Trophoblast cell (in vitro differentiated cells and primary cell): ENCODE measurements at regions not wholly inside any gene's neighbourhood (a gene's known extent, or its start where the extent isn't known, plus 50 kb on each side); places are given as distances from the start of the nearest gene placed in this dataset.

Experiments used
- DNase-seq, 2 donors: peaks; one replicate each; pipeline ENCODE4 v3.0.0-alpha.2; 2016
- H2AFZ ChIP-seq: 2 replicates; pipeline ENCODE4 v1.6.1; 2013; ENCODE audit warnings: low read length, moderate library complexity, mild to moderate bottlenecking; ENCODE audit not compliant: insufficient read depth, poor library complexity
- H2AK5ac ChIP-seq: 2 replicates; pipeline ENCODE4 v1.6.1; 2013; ENCODE audit warnings: mild to moderate bottlenecking, low read length
- H2BK120ac ChIP-seq: 2 replicates; pipeline ENCODE4 v1.6.1; 2013; ENCODE audit warnings: low read length, mild to moderate bottlenecking, moderate library complexity; ENCODE audit not compliant: insufficient read depth, poor library complexity
- H2BK12ac ChIP-seq: 2 replicates; pipeline ENCODE4 v1.6.1; 2013; ENCODE audit warnings: mild to moderate bottlenecking, low read length, moderate library complexity
- H2BK5ac ChIP-seq: 2 replicates; pipeline ENCODE4 v1.6.1; 2013; ENCODE audit warnings: low read length, low read depth, moderate library complexity, mild to moderate bottlenecking; ENCODE audit not compliant: poor library complexity
- H3K14ac ChIP-seq: 2 replicates; pipeline ENCODE4 v1.6.1; 2013; ENCODE audit warnings: mild to moderate bottlenecking, low read length
- H3K18ac ChIP-seq: 2 replicates; pipeline ENCODE4 v1.6.1; 2013; ENCODE audit warnings: mild to moderate bottlenecking, low read length
- H3K23ac ChIP-seq: 2 replicates; pipeline ENCODE4 v1.6.1; 2013; ENCODE audit warnings: low read length
- H3K27ac ChIP-seq: 2 replicates; pipeline ENCODE4 v1.5.1; 2013; ENCODE audit warnings: low read depth, mild to moderate bottlenecking, inconsistent platforms, low read length, moderate library complexity
- H3K27me3 ChIP-seq: 2 replicates; pipeline ENCODE4 v1.6.1; 2013; ENCODE audit warnings: inconsistent platforms, mild to moderate bottlenecking, low read length, moderate library complexity; ENCODE audit not compliant: insufficient read depth
- H3K36me3 ChIP-seq, 2 experiments: 1 replicate in 1 of 2; 2 replicates in 1 of 2; pipeline ENCODE4 v1.6.1; 2013; ENCODE audit warnings: low read length in 2 of 2, mild to moderate bottlenecking in 2 of 2, moderate library complexity in 1 of 2; ENCODE audit not compliant: insufficient read depth in 2 of 2, control insufficient read depth in 1 of 2
- H3K4ac ChIP-seq: 2 replicates; pipeline ENCODE4 v1.6.1; 2013; ENCODE audit warnings: low read depth, mild to moderate bottlenecking, low read length, moderate library complexity
- H3K4me1 ChIP-seq, 2 experiments: 1 replicate in 1 of 2; 2 replicates in 1 of 2; pipeline ENCODE4 v1.6.1; 2013; ENCODE audit warnings: low read length in 2 of 2, mild to moderate bottlenecking in 2 of 2, moderate library complexity in 1 of 2; ENCODE audit not compliant: insufficient read depth in 2 of 2, control insufficient read depth in 1 of 2
- H3K4me2 ChIP-seq: 2 replicates; pipeline ENCODE4 v1.6.1; 2013; ENCODE audit warnings: inconsistent platforms, mild to moderate bottlenecking, low read length, moderate library complexity
- H3K4me3 ChIP-seq: 2 replicates; pipeline ENCODE4 v1.5.1; 2013; ENCODE audit warnings: mild to moderate bottlenecking, low read depth, low read length, inconsistent platforms
- H3K79me1 ChIP-seq: one replicate; pipeline ENCODE4 v1.6.1; 2013; ENCODE audit warnings: low read length
- H3K79me2 ChIP-seq: 2 replicates; pipeline ENCODE4 v1.6.1; 2013; ENCODE audit warnings: low read length, mild to moderate bottlenecking; ENCODE audit not compliant: control insufficient read depth, insufficient read depth, poor library complexity
- H3K9ac ChIP-seq: 2 replicates; pipeline ENCODE4 v1.6.1; 2013; ENCODE audit warnings: mild to moderate bottlenecking, low read length
- H3K9me3 ChIP-seq: 2 replicates; pipeline ENCODE4 v1.6.1; 2013; ENCODE audit warnings: low read depth, mild to moderate bottlenecking, control low read depth, inconsistent platforms, low read length; ENCODE audit not compliant: insufficient read depth
- H4K12ac ChIP-seq: 2 replicates; pipeline ENCODE4 v1.6.1; 2013; ENCODE audit warnings: low read depth, mild to moderate bottlenecking, low read length, moderate library complexity
- H4K8ac ChIP-seq: 2 replicates; pipeline ENCODE4 v1.6.1; 2013; ENCODE audit warnings: low read depth, mild to moderate bottlenecking, low read length, moderate library complexity
- H4K91ac ChIP-seq: one replicate; pipeline ENCODE4 v1.6.1; 2013; ENCODE audit warnings: low read depth, mild to moderate bottlenecking, low read length, moderate library complexity
- WGBS: extraction: QIAGEN DNeasy Blood & Tissue Kit; methylation state at CpG from one replicate; pipeline ENCODE4 v1.1.7; 2013; ENCODE audit warnings: missing lambda C conversion rate; ENCODE audit not compliant: insufficient read length, insufficient coverage; ENCODE audit errors: extremely low coverage; 5-methylcytosine and 5-hydroxymethylcytosine counted together

DNA sequence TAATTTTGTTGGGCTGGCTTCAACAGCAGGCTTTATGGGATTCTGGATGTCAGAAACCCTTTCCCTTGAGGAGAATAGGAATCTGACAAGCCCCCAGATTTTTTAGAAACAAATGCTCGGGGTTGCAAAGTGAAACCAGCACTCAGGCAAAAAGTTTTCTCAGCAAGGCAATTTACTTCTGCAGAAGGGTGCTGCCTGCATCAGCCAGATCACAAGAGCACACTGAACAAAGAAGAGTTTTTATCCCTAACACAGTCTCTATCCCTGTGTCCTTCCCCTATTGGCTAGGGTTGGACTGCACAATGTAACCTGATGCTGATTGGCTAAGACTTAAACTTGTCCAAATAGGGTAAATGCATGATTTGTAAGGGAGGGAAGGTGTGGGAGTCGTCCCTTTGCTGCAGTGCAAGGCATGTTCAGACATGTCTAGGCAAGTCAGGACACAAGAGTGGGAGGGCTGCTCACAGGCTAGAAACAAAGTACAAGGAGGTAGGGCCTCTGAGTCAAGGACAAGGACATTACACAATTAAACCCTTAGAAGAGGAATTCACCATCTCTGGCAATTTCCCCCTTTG lies 175.8 kb downstream of the CCNG2 start:
- no peak for DNase-seq
- Histone ChIP-seq H2BK120ac (no peak overlapping the region), H3K79me2 (no peaks in the 10 kb centered on the region), H4K12ac (no peak overlapping the region), H3K27me3 (no peaks in the 10 kb centered on the region), H2AFZ (no peak overlapping the region), H4K8ac (no peak overlapping the region), H3K23ac (no peak overlapping the region), H3K36me3 (no peaks in the 10 kb centered on the region), H3K4ac (no peak overlapping the region), H3K27ac (no peak overlapping the region), H3K79me1 (no peaks in the 10 kb centered on the region), H3K18ac (no peak overlapping the region), H3K9ac (no peak overlapping the region), H3K4me2 (no peak overlapping the region), H3K9me3 (peaks cover 13% of the 10 kb centered on the region), H2AK5ac (no peak overlapping the region), H2BK5ac (no peak overlapping the region), H3K14ac (no peak overlapping the region), H3K4me1 (no peaks in the 10 kb centered on the region), H3K4me3 (no peak overlapping the region), H2BK12ac (no peak overlapping the region), H4K91ac (no peak overlapping the region)
- WGBS: no CpG with 5 or more reads among the region's 2 CpGs

DNA sequence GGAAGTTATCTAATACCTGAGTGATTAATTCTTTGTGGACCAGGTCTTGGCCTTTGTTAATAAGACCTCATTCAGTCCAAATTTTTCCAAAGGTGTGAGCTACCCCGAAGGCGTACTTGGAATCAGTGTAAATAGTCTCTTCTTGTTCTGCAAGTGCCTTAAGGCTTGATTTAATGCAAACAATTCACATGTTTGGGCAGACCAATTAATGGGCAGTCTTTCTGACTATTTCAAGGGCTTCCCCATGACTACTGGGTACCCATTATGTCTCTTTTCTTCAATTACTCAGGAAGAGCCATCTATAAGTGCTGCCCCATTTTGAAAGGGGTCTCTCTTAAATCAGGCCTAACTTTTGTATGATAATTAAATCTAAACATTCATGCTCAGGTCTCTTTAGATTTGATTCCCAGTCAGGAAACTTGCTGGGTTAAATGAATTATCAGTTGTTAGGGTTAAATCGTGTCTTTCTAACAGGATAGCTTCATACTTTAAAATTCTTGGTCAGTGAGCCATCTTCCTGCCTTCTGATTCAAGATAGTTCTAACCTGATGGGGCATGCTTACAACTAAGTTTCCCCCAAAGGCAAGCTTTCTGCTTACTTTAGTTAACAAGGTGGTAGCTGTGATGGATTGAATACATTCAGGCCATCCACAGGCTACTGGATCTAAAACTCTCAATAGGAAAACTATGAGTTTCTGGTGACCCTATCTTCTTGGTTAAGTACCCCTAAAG lies 179.6 kb downstream of the CCNG2 start:
- no peaks in the 10 kb centered on the region for H3K36me3 ChIP-seq
- WGBS: no CpG with 5 or more reads among the region's 3 CpGs
- H4K91ac ChIP-seq: no peak overlapping the region
- no peak overlapping the region for H3K23ac ChIP-seq
- H3K18ac ChIP-seq: no peak overlapping the region
- H3K4me2 ChIP-seq: no peak overlapping the region
- H3K14ac ChIP-seq: no peak overlapping the region
- no peak for DNase-seq
- no peak overlapping the region for H4K8ac ChIP-seq
- no peak overlapping the region for H2BK120ac ChIP-seq
- no peaks in the 10 kb centered on the region for H3K79me2 ChIP-seq
- no peaks in the 10 kb centered on the region for H3K79me1 ChIP-seq
- H2AK5ac ChIP-seq: no peak overlapping the region
- H3K9ac ChIP-seq: no peak overlapping the region
- H2BK12ac ChIP-seq: no peak overlapping the region
- peaks cover 11% of the 10 kb centered on the region for H3K9me3 ChIP-seq
- no peak overlapping the region for H2AFZ ChIP-seq
- no peak overlapping the region for H4K12ac ChIP-seq
- no peaks in the 10 kb centered on the region for H3K27me3 ChIP-seq
- no peak overlapping the region for H3K4me3 ChIP-seq
- no peak overlapping the region for H3K27ac ChIP-seq
- no peaks in the 10 kb centered on the region for H3K4me1 ChIP-seq
- no peak overlapping the region for H3K4ac ChIP-seq
- no peak overlapping the region for H2BK5ac ChIP-seq

DNA sequence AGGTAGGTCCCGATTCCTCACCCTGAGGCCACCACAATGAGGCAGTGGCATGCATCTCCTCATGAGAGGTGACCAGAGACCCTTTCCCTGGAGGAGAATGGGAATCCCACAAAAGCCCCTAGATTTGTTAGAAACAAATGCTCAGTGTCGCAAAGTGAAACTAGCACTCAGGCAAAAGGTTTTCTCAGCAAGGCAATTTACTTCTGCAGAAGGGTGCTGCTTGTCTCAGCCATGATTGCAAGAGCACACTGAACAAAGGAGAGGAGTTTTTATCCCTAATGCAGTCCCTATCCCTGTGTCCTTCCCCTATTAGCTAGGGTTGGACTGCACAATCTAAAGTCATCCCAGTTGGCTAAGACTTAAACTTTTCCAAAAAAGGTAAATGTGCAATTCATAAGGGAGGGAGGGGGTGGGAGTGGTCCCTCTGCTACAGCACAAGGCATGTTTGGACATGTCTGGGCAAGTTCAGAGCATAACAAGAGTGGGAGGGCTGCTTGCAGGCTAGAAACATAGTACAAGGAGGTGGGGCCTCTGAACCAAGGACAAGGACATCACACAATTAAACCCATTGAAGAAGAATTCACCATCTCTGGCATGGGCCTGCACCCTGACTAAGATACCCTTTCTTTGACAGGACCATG lies 185.3 kb downstream of the CCNG2 start:
- H3K4me2 ChIP-seq: no peak overlapping the region
- no peak overlapping the region for H3K14ac ChIP-seq
- no peak overlapping the region for H2AK5ac ChIP-seq
- no peaks in the 10 kb centered on the region for H3K79me1 ChIP-seq
- H3K4me3 ChIP-seq: no peak overlapping the region
- no peak overlapping the region for H2BK5ac ChIP-seq
- H2AFZ ChIP-seq: no peak overlapping the region
- no peaks in the 10 kb centered on the region for H3K27me3 ChIP-seq
- H3K79me2 ChIP-seq: no peaks in the 10 kb centered on the region
- no peak overlapping the region for H3K9ac ChIP-seq
- H3K27ac ChIP-seq: no peak overlapping the region
- no peak overlapping the region for H2BK120ac ChIP-seq
- H4K8ac ChIP-seq: no peak overlapping the region
- H4K91ac ChIP-seq: no peak overlapping the region
- no CpG with 5 or more reads among the region's 2 CpGs for WGBS
- no peaks in the 10 kb centered on the region for H3K36me3 ChIP-seq
- no peak overlapping the region for H4K12ac ChIP-seq
- no peak overlapping the region for H3K18ac ChIP-seq
- H3K4me1 ChIP-seq: no peaks in the 10 kb centered on the region
- no peak for DNase-seq
- peaks cover 8% of the 10 kb centered on the region for H3K9me3 ChIP-seq
- no peak overlapping the region for H3K23ac ChIP-seq
- H3K4ac ChIP-seq: no peak overlapping the region
- H2BK12ac ChIP-seq: no peak overlapping the region

DNA sequence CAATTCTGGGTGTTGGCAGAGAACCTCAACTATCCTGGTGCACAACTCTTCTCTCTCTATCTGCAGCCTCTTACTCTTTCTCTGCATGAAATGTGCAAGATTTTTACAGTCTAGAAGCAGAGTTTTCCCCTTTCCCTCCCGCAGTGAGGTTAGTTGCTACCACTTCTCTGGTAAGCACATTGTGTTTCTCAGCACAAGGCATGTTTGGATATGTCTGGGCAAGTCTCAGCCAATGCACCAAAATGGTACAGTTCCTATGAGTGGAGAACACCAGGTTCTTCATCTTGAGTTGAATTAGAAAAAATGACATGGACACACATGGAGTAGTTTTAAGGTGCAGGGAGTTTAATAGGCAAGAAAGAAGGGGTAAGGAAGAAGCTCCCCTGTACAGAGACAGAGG lies 187.0 kb downstream of the CCNG2 start:
- Histone ChIP-seq H3K4me2 (no peak overlapping the region), H3K9ac (no peak overlapping the region), H3K14ac (no peak overlapping the region), H2BK5ac (no peak overlapping the region), H4K12ac (no peak overlapping the region), H3K27ac (no peak overlapping the region), H2AK5ac (no peak overlapping the region), H3K18ac (no peak overlapping the region), H3K36me3 (no peaks in the 10 kb centered on the region), H2BK120ac (no peak overlapping the region), H2AFZ (no peak overlapping the region), H3K79me2 (no peaks in the 10 kb centered on the region), H3K4ac (no peak overlapping the region), H3K9me3 (peaks cover 8% of the 10 kb centered on the region), H3K4me1 (no peaks in the 10 kb centered on the region), H3K23ac (no peak overlapping the region), H3K79me1 (no peaks in the 10 kb centered on the region), H3K4me3 (no peak overlapping the region), H2BK12ac (no peak overlapping the region), H3K27me3 (no peaks in the 10 kb centered on the region), H4K8ac (no peak overlapping the region), H4K91ac (no peak overlapping the region)
- DNase-seq: no peak
- WGBS: no CpG with 5 or more reads among the region's 1 CpG
